ENCODE measurements at regions not wholly inside any gene's neighbourhood (a gene's known extent, or its start where the extent isn't known, plus 50 kb on each side); places are given as distances from the start of the nearest gene placed in this dataset.

DNA sequence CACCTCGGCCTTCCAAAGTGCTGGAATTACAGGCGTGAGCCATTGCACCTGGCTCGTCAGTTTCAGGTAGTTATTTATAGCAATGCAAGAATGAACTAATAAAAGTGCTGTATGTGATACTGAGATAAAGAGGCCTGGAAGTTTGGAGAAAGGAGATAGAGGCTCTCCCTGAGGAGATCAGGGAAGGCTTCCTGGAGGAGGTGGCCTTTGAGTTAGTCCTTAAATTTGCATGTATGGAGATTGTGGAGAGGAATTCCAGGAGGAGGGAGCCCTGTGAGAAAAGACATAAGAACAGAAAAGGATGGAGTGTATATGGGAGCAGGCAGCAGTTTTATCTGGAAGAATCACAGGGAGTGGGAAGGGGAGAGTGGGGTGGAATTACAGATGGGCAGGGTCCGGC is 276.6 kb upstream of the EEF2KMT start:
- TF ChIP-seq, protein P1, sequence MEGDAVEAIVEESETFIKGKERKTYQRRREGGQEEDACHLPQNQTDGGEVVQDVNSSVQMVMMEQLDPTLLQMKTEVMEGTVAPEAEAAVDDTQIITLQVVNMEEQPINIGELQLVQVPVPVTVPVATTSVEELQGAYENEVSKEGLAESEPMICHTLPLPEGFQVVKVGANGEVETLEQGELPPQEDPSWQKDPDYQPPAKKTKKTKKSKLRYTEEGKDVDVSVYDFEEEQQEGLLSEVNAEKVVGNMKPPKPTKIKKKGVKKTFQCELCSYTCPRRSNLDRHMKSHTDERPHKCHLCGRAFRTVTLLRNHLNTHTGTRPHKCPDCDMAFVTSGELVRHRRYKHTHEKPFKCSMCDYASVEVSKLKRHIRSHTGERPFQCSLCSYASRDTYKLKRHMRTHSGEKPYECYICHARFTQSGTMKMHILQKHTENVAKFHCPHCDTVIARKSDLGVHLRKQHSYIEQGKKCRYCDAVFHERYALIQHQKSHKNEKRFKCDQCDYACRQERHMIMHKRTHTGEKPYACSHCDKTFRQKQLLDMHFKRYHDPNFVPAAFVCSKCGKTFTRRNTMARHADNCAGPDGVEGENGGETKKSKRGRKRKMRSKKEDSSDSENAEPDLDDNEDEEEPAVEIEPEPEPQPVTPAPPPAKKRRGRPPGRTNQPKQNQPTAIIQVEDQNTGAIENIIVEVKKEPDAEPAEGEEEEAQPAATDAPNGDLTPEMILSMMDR (IDR thresholded peaks at IDR 0.05): no peak
- TF ChIP-seq POLR2A (IDR thresholded peaks at IDR 0.05): no peak
